Activated CD8-positive, alpha-beta memory T cell treated with anti-CD3 and anti-CD28 coated beads, Interleukin-2, amount 10 ng/mL, durations not matched to agents 7 days and 5 days (primary cell): ENCODE measurements at regions not wholly inside any gene's neighbourhood (a gene's known extent, or its start where the extent isn't known, plus 50 kb on each side); places are given as distances from the start of the nearest gene placed in this dataset.

Experiments used
- ATAC-seq: fragments of 150-1000 bp; cut with Tn5 transposase; one replicate; pipeline ENCODE4 v1.10.0; 2021; ENCODE audit warnings: moderate library complexity
- CTCF ChIA-PET: fragments of 350-600 bp; sonication (Branson Sonifier 250); formaldehyde crosslinking; loops from one replicate; lab custom pipeline; 2021; ENCODE audit warnings: antibody characterized with exemption; lab: Charles Lee
- DNase-seq: peaks from one replicate; pipeline ENCODE4 v3.0.0-alpha.2; 2020
- H3K27ac Mint-ChIP-seq: one replicate; pipeline ENCODE4 v1.8.0; 2021; ENCODE audit warnings: mild to moderate bottlenecking, mixed read lengths
- H3K27me3 Mint-ChIP-seq: one replicate; pipeline ENCODE4 v1.8.0; 2021; ENCODE audit warnings: mixed read lengths
- H3K36me3 Mint-ChIP-seq: one replicate; pipeline ENCODE4 v1.8.0; 2021; ENCODE audit warnings: mild to moderate bottlenecking, mixed read lengths
- H3K4me1 Mint-ChIP-seq: one replicate; pipeline ENCODE4 v1.8.0; 2021; ENCODE audit warnings: mixed read lengths
- H3K4me3 Mint-ChIP-seq: one replicate; pipeline ENCODE4 v1.8.0; 2021; ENCODE audit warnings: mild to moderate bottlenecking, moderate library complexity, mixed read lengths
- H3K9me3 Mint-ChIP-seq: one replicate; pipeline ENCODE4 v1.8.0; 2022; ENCODE audit warnings: low read depth, mixed read lengths

GRCh38 chr6:3900744-3901336 lies 51.7 kb downstream of the FAM50B start:
- CTCF ChIA-PET: no interaction called here
- ATAC-seq: no peak
- H3K4me3 Mint-ChIP-seq: no peak overlapping the region

DNA sequence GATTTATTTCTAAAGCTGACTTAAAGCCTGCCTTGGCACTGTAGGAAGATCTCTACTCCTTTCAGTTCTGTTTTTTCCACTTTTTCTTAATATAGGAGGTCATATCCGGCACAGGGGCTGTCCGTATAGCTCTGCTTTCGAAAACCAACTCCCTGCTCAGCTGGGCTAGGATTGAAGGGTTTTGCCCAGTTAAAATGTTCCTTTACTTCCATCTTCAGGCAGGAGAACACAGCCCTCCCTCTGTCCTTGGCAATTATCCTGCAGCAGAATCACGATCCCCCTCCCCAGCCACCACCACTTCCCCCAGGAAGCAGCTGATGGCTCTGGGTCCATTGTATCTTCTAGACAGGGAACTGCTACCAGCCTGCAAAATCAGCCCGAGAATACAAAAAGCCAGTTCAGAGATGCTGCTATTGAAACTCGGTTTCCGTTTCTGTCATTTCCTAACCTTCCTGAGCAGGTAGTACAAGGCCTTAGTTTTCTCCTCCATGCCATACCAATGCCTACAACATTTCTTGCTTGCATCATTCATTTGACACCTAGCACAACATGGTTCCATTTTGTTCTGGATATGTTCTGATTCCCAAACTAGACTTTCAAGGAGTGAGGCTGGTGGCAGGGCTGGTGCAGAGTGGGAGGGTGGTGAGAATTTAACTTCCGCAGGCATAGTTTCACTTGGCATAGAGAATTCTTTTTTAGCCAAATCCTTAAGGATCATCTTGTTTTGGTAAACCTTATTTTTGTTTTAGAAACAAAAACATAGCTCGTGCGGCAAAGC lies 53.9 kb downstream of the FAM50B start:
- H3K4me1 Mint-ChIP-seq: no peaks in the 10 kb centered on the region
- no peak overlapping the region for H3K4me3 Mint-ChIP-seq
- ATAC-seq: no peak
- no peaks in the 10 kb centered on the region for H3K36me3 Mint-ChIP-seq
- no peaks in the 10 kb centered on the region for H3K9me3 Mint-ChIP-seq
- CTCF ChIA-PET: no interaction called here
- no peak overlapping the region for H3K27ac Mint-ChIP-seq
- no peak for DNase-seq
- peaks cover 35% of the 10 kb centered on the region for H3K27me3 Mint-ChIP-seq

More at GRCh38 chr6:3900744-3901336, 51.7 kb downstream of the FAM50B start:
- DNase-seq: no peak
- Mint-ChIP-seq H3K27me3 (peaks cover 20% of the 10 kb centered on the region), H3K9me3 (no peaks in the 10 kb centered on the region), H3K27ac (no peak overlapping the region), H3K4me1 (no peaks in the 10 kb centered on the region), H3K36me3 (no peaks in the 10 kb centered on the region)

GRCh38 chr6:3904518-3904917 lies 55.3 kb downstream of the FAM50B start:
- no peak overlapping the region for H3K27ac Mint-ChIP-seq
- H3K4me1 Mint-ChIP-seq: no peaks in the 10 kb centered on the region
- no peak for ATAC-seq
- H3K36me3 Mint-ChIP-seq: no peaks in the 10 kb centered on the region
- H3K27me3 Mint-ChIP-seq: peaks cover 41% of the 10 kb centered on the region
- CTCF ChIA-PET: interaction anchor here (0.7 kb wide), 1 partner anchor 214 kb away, joined by 3 read pairs; no protein-coding TSS in a partner anchor
- DNase-seq: no peak
- no peak overlapping the region for H3K4me3 Mint-ChIP-seq
- no peaks in the 10 kb centered on the region for H3K9me3 Mint-ChIP-seq

- no peak for ATAC-seq
- Mint-ChIP-seq H3K4me1 (no peaks in the 10 kb centered on the region), H3K9me3 (no peaks in the 10 kb centered on the region), H3K27ac (no peak overlapping the region), H3K4me3 (no peak overlapping the region), H3K36me3 (no peaks in the 10 kb centered on the region), H3K27me3 (peaks cover 39% of the 10 kb centered on the region)
- no peak for DNase-seq
- CTCF ChIA-PET: no interaction called here
Measured at GRCh38 chr6:3905945-3906845, 57.0 kb downstream of the FAM50B start.

DNA sequence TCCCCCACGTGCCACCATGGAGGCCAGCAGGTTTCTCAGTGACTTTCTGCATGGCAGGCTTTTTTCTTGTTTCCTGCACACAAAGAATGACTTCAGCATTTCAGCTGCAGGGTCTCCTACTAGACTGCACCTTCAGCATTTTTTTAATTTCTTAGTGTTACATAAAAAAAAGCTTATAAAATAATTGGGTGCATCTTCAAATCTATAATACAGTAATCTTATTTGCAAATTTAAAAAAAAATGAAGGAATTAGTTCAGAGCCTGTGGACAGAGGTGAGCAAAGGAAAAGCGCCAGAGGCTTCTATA lies 57.6 kb downstream of the FAM50B start:
- Mint-ChIP-seq H3K9me3 (no peaks in the 10 kb centered on the region), H3K36me3 (no peaks in the 10 kb centered on the region), H3K4me1 (no peaks in the 10 kb centered on the region), H3K27me3 (peaks cover 43% of the 10 kb centered on the region), H3K4me3 (no peak overlapping the region), H3K27ac (no peak overlapping the region)
- DNase-seq: no peak
- CTCF ChIA-PET: no interaction called here
- no peak for ATAC-seq

DNA sequence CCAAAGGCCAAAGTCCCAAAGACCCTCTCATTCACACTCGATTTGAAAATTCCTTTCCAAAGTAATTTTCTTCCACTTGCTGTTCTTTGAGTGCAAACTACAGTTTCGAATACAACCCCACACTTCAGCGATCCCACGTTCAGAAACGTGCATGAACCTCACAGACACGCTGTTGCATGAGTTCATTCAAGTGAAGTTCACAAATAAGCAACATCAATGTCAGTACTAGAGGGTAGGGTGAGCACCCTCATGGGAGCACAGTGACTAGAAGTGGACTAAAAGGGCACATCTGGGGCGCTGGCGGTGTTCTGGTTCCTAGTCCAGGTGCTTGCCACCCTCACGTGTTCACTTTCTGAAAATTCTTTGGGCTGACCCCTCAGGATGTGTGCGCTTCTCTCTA lies 59.0 kb downstream of the FAM50B start:
- peaks cover 56% of the 10 kb centered on the region for H3K27me3 Mint-ChIP-seq
- no peaks in the 10 kb centered on the region for H3K4me1 Mint-ChIP-seq
- no peaks in the 10 kb centered on the region for H3K9me3 Mint-ChIP-seq
- no peak overlapping the region for H3K27ac Mint-ChIP-seq
- CTCF ChIA-PET: no interaction called here
- H3K4me3 Mint-ChIP-seq: no peak overlapping the region
- H3K36me3 Mint-ChIP-seq: no peaks in the 10 kb centered on the region
- ATAC-seq: no peak
- no peak for DNase-seq

DNA sequence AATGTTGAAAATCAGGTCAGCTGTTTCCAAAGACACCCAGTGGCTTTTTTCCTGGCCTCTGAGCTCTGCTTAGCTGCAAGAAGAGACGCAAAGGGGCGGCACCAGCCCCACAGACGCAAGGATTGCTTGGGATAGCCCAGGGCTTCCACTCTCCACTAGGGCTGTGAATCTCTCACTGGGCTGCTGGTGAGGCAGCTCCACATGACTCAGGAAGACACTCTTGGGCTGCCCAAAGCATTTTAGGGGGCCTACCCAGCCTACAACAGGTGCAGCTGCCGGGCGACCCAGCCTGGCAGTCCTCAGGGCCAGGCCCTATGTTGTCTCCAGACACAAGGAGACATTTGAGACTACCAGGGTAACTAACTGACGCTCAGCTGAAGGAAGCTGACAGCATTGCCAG lies 59.8 kb downstream of the FAM50B start:
- CTCF ChIA-PET: interaction anchor here (0.9 kb wide), 1 partner anchor 24 kb away, joined by 3 read pairs; no protein-coding TSS in a partner anchor
- H3K9me3 Mint-ChIP-seq: no peaks in the 10 kb centered on the region

GRCh38 chr6:3910106-3910663 lies 61.0 kb downstream of the FAM50B start:
- ATAC-seq (no peak), DNase-seq (no peak)
- CTCF ChIA-PET: no interaction called here
- no peaks in the 10 kb centered on the region for H3K9me3 Mint-ChIP-seq
- H3K36me3 Mint-ChIP-seq: no peaks in the 10 kb centered on the region
- H3K4me3 Mint-ChIP-seq: no peak overlapping the region
- H3K27ac Mint-ChIP-seq: no peak overlapping the region
- peaks cover 11% of the 10 kb centered on the region for H3K4me1 Mint-ChIP-seq
- H3K27me3 Mint-ChIP-seq: peaks cover 58% of the 10 kb centered on the region

More for the DNA sequence above, 59.8 kb downstream of the FAM50B start:
- ATAC-seq (no peak), DNase-seq (no peak)
- Mint-ChIP-seq H3K27ac (no peak overlapping the region), H3K36me3 (no peaks in the 10 kb centered on the region), H3K4me3 (no peak overlapping the region), H3K4me1 (no peaks in the 10 kb centered on the region), H3K27me3 (peaks cover 57% of the 10 kb centered on the region)

GRCh38 chr6:3911130-3911529 lies 62.0 kb downstream of the FAM50B start:
- Mint-ChIP-seq H3K27ac (no peak overlapping the region), H3K4me1 (peaks cover 19% of the 10 kb centered on the region), H3K4me3 (no peak overlapping the region), H3K27me3 (peaks cover 58% of the 10 kb centered on the region), H3K36me3 (no peaks in the 10 kb centered on the region), H3K9me3 (no peaks in the 10 kb centered on the region)
- DNase-seq (no peak), ATAC-seq (no peak)
- CTCF ChIA-PET: interaction anchor here (0.9 kb wide), 1 partner anchor 62 kb away, joined by 3 read pairs; the partner anchor contains the start of gene FAM50B

- no peak overlapping the region for H3K4me3 Mint-ChIP-seq
- H3K4me1 Mint-ChIP-seq: peaks cover 21% of the 10 kb centered on the region
- H3K27me3 Mint-ChIP-seq: peaks cover 51% of the 10 kb centered on the region
- ATAC-seq (no peak), DNase-seq (no peak)
- CTCF ChIA-PET: interaction anchor here (0.9 kb wide), 1 partner anchor 63 kb away, joined by 3 read pairs; the partner anchor contains the start of gene FAM50B
- H3K27ac Mint-ChIP-seq: no peak overlapping the region
- H3K9me3 Mint-ChIP-seq: no peaks in the 10 kb centered on the region
- no peaks in the 10 kb centered on the region for H3K36me3 Mint-ChIP-seq
Measured at GRCh38 chr6:3911614-3912336, 62.6 kb downstream of the FAM50B start.

- Mint-ChIP-seq H3K27me3 (peaks cover 46% of the 10 kb centered on the region), H3K36me3 (no peaks in the 10 kb centered on the region), H3K9me3 (no peaks in the 10 kb centered on the region), H3K4me1 (peaks cover 21% of the 10 kb centered on the region), H3K27ac (no peak overlapping the region), H3K4me3 (no peak overlapping the region)
- ATAC-seq: no peak
- CTCF ChIA-PET: no interaction called here
- DNase-seq: no peak
Measured at GRCh38 chr6:3912361-3913076, 63.3 kb downstream of the FAM50B start.
